SK-N-MC (cell line): ENCODE measurements at regions not wholly inside any gene's neighbourhood (a gene's known extent, or its start where the extent isn't known, plus 50 kb on each side); places are given as distances from the start of the nearest gene placed in this dataset.

Source experiments
- EZH2 ChIP-seq: fragments of 200-600 bp; sonication (generic); IDR thresholded peaks from one replicate; pipeline ENCODE4 v1.6.1; 2017; ENCODE audit warnings: antibody characterized with exemption
- FOXP2 ChIP-seq: optimal IDR thresholded peaks from 2 replicates; pipeline ENCODE3; 2011; ENCODE audit warnings: mild to moderate bottlenecking, moderate library complexity; ENCODE audit not compliant: insufficient read depth; ENCODE audit errors: extremely low read length, control extremely low read depth
- POLR2AphosphoS5 ChIP-seq: IDR thresholded peaks from 2 replicates; pipeline ENCODE4 v1.6.1; 2012; ENCODE audit warnings: mild to moderate bottlenecking, low read depth, low read length, borderline replicate concordance

DNA sequence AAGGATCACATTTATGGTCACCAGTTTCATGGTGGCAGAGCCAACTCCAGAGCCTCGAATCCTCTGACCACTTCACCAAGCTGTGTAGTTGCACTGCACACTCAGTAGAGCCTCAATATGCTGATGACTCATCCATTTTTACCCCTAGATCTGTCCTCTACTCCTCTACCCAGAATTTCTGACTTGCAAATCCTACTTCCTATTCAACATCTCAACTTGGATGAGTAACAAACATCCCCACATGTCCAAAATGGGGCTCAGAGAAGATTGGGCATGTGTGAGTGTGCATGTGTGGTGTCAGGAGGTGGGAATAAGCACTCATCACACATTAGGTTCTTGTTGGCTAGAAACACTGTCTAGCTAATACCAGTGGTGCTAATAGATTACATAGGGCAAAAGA lies 57.8 kb upstream of the IGFBP2 start:
- TF ChIP-seq POLR2AphosphoS5 = no peak
- no peak for TF ChIP-seq FOXP2
- no peak for TF ChIP-seq EZH2
